ENCODE measurements at regions not wholly inside any gene's neighbourhood (a gene's known extent, or its start where the extent isn't known, plus 50 kb on each side); places are given as distances from the start of the nearest gene placed in this dataset.

DNA sequence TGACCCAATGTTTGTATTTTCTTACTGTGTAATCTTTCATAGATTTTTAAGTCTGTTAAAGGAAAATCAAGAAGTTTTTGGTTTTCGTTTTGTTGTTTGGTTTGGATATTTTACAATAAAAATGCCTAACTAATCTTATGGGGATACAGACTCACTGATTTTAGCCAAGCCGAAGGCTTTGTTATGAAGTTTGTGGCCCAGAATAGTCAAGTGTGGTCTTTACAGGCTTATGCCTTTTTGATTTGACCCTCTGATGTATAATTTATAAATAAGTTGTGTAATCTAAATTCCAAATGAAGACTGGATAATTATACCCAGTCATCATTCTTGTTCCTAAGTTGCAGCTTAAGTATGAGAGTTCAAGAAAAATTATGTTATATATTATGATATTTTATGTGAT is 739.3 kb downstream of the ADGRL2 start:
- Mint-ChIP-seq H3K4me1 (peaks cover 0 to 2% (median 0%) of the 10 kb centered on the region in 7 donors), H3K27me3 (no peaks in the 10 kb centered on the region), H3K36me3 (no peaks in the 10 kb centered on the region), H3K4me3 (no peak overlapping the region), H3K9me3 (peaks cover 0 to 25% (median 5%) of the 10 kb centered on the region in 11 donors), H3K27ac (no peak overlapping the region)
- Histone ChIP-seq H3K4me1 (ENCODE audit: control insufficient read depth in 2 of 2, insufficient read depth in 2 of 2, low read length in 2 of 2) (no peaks in the 10 kb centered on the region), H3K9me3 (ENCODE audit: control insufficient read depth in 2 of 3, low read length in 3 of 3) (no peaks in the 10 kb centered on the region), H3K4me3 (ENCODE audit: low read length) (no peak overlapping the region), H3K27me3 (ENCODE audit: control insufficient read depth in 2 of 2, insufficient read depth in 2 of 2, low read length in 2 of 2) (no peaks in the 10 kb centered on the region), H3K36me3 (ENCODE audit: control insufficient read depth in 2 of 3, insufficient read depth in 3 of 3, low read length in 3 of 3) (no peaks in the 10 kb centered on the region), H3K27ac (ENCODE audit: low read depth, low read length) (no peak overlapping the region)
- ChIA-PET POLR2A (no interaction called here), CTCF (no interaction called here)
- ATAC-seq, result no peak
- intact Hi-C loops (cut with micrococcal nuclease), result no loop called here
- no peak for DNase-seq

DNA sequence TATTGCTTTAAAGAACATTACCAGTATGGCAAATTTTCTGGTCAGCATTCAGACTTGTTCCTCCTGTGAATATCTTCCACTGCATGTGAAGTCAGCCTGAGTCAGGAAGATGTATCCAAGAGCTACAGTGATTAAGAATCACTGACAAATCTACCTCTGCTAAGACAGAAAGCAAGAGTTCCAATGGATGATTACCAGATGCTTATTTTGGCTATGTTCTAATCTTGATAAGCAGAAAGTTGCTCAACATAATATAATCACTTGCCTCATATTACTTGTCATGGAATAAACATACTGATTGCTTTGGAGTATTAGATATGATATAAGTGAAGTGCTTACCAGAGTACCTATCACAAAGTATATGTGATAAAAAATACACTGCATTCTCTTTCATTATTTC is 738.1 kb downstream of the ADGRL2 start:
- no peak overlapping the region for H3K27ac ChIP-seq (ENCODE audit: low read depth, low read length)
- ChIA-PET CTCF (no interaction called here), POLR2A (no interaction called here)
- H3K27me3 ChIP-seq (ENCODE audit: control insufficient read depth in 2 of 2, insufficient read depth in 2 of 2, low read length in 2 of 2), result no peaks in the 10 kb centered on the region
- H3K4me1 Mint-ChIP-seq, result peaks cover 0 to 2% (median 0%) of the 10 kb centered on the region in 7 donors
- no peaks in the 10 kb centered on the region for H3K36me3 Mint-ChIP-seq
- no peak for ATAC-seq
- no peak overlapping the region for H3K4me3 ChIP-seq (ENCODE audit: low read length)
- H3K9me3 Mint-ChIP-seq, result peaks cover 0 to 25% (median 5%) of the 10 kb centered on the region in 11 donors
- H3K27ac Mint-ChIP-seq, result no peak overlapping the region
- intact Hi-C loops (cut with micrococcal nuclease), result no loop called here
- no peaks in the 10 kb centered on the region for H3K36me3 ChIP-seq (ENCODE audit: control insufficient read depth in 2 of 3, insufficient read depth in 3 of 3, low read length in 3 of 3)
- H3K27me3 Mint-ChIP-seq, result no peaks in the 10 kb centered on the region
- H3K4me1 ChIP-seq (ENCODE audit: control insufficient read depth in 2 of 2, insufficient read depth in 2 of 2, low read length in 2 of 2), result no peaks in the 10 kb centered on the region
- no peak for DNase-seq
- no peaks in the 10 kb centered on the region for H3K9me3 ChIP-seq (ENCODE audit: control insufficient read depth in 2 of 3, low read length in 3 of 3)
- H3K4me3 Mint-ChIP-seq, result no peak overlapping the region

DNA sequence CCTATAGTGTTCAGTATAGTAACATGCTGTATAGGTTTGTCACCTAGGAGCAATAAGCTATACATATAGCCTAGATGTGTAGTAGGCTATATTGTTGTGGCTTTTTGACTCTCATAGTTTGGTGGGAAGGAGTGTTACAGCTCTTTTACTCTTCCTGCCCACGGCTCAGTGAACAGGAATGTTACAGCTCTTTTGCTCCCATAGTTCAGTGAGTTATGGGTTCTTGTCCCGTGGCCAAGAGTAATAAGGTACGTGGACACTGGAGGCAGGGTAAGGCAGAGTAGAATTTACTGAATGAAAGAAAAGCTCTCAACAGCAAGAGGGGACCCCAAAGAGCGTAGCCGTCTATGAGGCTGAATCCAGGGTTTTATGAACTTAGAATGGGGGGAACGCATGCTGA is 734.3 kb downstream of the ADGRL2 start:
- no peaks in the 10 kb centered on the region for H3K36me3 ChIP-seq (ENCODE audit: control insufficient read depth in 2 of 3, insufficient read depth in 3 of 3, low read length in 3 of 3)
- H3K27ac ChIP-seq (ENCODE audit: low read depth, low read length), result no peak overlapping the region
- DNase-seq (no peak), ATAC-seq (no peak)
- no peak overlapping the region for H3K4me3 ChIP-seq (ENCODE audit: low read length)
- no peaks in the 10 kb centered on the region for H3K4me1 ChIP-seq (ENCODE audit: control insufficient read depth in 2 of 2, insufficient read depth in 2 of 2, low read length in 2 of 2)
- CTCF ChIA-PET, result no interaction called here
- Mint-ChIP-seq H3K4me3 (no peak overlapping the region), H3K27ac (no peak overlapping the region), H3K9me3 (peaks cover 0 to 9% (median 2%) of the 10 kb centered on the region in 11 donors), H3K27me3 (no peaks in the 10 kb centered on the region), H3K4me1 (no peaks in the 10 kb centered on the region), H3K36me3 (no peaks in the 10 kb centered on the region)
- H3K9me3 ChIP-seq (ENCODE audit: control insufficient read depth in 2 of 3, low read length in 3 of 3), result no peaks in the 10 kb centered on the region
- no peaks in the 10 kb centered on the region for H3K27me3 ChIP-seq (ENCODE audit: control insufficient read depth in 2 of 2, insufficient read depth in 2 of 2, low read length in 2 of 2)
- intact Hi-C loops (cut with micrococcal nuclease), result no loop called here
- POLR2A ChIA-PET, result no interaction called here

DNA sequence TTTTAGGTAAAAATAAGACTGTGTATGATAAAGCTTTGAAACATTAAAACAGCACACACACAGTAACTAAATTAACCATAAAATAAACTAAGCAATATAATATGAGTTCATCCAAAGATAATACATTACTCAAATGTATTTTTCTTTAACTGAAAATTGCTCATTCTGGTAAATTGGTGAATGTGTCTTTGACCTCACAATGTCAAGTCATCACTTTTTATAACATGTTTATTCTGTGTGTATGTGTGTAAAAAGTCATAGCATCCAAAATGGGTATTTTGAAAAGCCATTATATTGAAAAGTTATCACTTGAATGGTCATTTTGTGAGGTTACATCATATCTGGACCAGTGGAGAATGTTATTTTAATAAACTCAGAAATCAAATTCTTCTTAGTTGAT is 724.6 kb downstream of the ADGRL2 start:
- ChIA-PET POLR2A (no interaction called here), CTCF (no interaction called here)
- intact Hi-C loops (cut with micrococcal nuclease), result no loop called here
- Mint-ChIP-seq H3K27me3 (no peaks in the 10 kb centered on the region), H3K9me3 (peaks cover 0 to 6% (median 0%) of the 10 kb centered on the region in 11 donors), H3K27ac (no peak overlapping the region), H3K4me3 (no peak overlapping the region), H3K4me1 (no peaks in the 10 kb centered on the region), H3K36me3 (no peaks in the 10 kb centered on the region)
- no peaks in the 10 kb centered on the region for H3K9me3 ChIP-seq (ENCODE audit: control insufficient read depth in 2 of 3, low read length in 3 of 3)
- no peak overlapping the region for H3K4me3 ChIP-seq (ENCODE audit: low read length)
- no peaks in the 10 kb centered on the region for H3K36me3 ChIP-seq (ENCODE audit: control insufficient read depth in 2 of 3, insufficient read depth in 3 of 3, low read length in 3 of 3)
- H3K27ac ChIP-seq (ENCODE audit: low read depth, low read length), result no peak overlapping the region
- ATAC-seq, result no peak
- no peaks in the 10 kb centered on the region for H3K4me1 ChIP-seq (ENCODE audit: control insufficient read depth in 2 of 2, insufficient read depth in 2 of 2, low read length in 2 of 2)
- no peaks in the 10 kb centered on the region for H3K27me3 ChIP-seq (ENCODE audit: control insufficient read depth in 2 of 2, insufficient read depth in 2 of 2, low read length in 2 of 2)
- no peak for DNase-seq

DNA sequence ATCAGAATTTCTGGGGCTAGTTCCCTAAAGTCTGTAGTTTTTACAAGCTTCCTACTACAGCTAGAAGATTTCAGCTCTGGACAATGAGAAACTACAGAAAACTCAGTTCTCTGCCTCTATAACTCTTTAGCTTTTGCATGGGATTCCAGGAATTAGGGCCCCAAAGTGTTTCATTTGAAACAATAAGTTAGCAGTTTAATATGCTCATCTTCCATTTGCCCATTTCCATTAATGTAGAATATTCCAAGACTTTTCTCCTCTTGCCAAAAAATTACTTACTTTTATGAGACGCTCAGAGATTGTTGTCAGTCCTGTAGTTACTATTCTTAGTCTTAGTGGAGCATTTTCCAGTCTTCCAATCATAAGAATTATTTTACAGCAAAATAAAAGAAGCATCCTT is 719.9 kb downstream of the ADGRL2 start:
- intact Hi-C loops (cut with micrococcal nuclease), result no loop called here
- Mint-ChIP-seq H3K4me3 (no peak overlapping the region), H3K27me3 (peaks cover 0 to 4% (median 0%) of the 10 kb centered on the region in 5 donors), H3K9me3 (no peaks in the 10 kb centered on the region), H3K4me1 (no peaks in the 10 kb centered on the region), H3K36me3 (no peaks in the 10 kb centered on the region), H3K27ac (no peak overlapping the region)
- Histone ChIP-seq H3K4me3 (ENCODE audit: low read length) (no peak overlapping the region), H3K36me3 (ENCODE audit: control insufficient read depth in 2 of 3, insufficient read depth in 3 of 3, low read length in 3 of 3) (no peaks in the 10 kb centered on the region), H3K4me1 (ENCODE audit: control insufficient read depth in 2 of 2, insufficient read depth in 2 of 2, low read length in 2 of 2) (no peaks in the 10 kb centered on the region), H3K27ac (ENCODE audit: low read depth, low read length) (no peak overlapping the region), H3K27me3 (ENCODE audit: control insufficient read depth in 2 of 2, insufficient read depth in 2 of 2, low read length in 2 of 2) (no peaks in the 10 kb centered on the region), H3K9me3 (ENCODE audit: control insufficient read depth in 2 of 3, low read length in 3 of 3) (no peaks in the 10 kb centered on the region)
- ChIA-PET CTCF (no interaction called here), POLR2A (no interaction called here)
- ATAC-seq, result no peak
- DNase-seq, result no peak

DNA sequence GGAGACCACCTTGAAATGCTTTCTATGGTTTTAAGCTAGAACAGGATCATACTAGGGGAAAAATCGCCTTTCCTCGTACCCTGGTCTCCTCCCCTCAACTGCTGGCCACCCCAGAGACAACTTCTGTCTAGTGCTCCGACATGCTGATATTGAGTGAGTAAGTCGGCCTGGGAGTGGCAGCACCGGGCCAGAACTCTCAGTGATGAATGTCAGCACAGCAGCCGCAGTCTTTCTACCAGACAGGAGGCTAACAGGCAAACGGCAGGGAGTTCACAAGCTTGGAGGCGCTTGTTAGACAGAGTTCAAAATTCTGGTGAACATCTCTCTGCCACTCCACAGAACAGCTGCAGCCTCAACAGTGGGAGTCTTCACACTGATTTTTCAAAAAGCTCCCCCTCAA is 716.9 kb downstream of the ADGRL2 start:
- H3K36me3 Mint-ChIP-seq, result no peaks in the 10 kb centered on the region
- H3K4me3 ChIP-seq (ENCODE audit: low read length), result no peak overlapping the region
- no peaks in the 10 kb centered on the region for H3K4me1 ChIP-seq (ENCODE audit: control insufficient read depth in 2 of 2, insufficient read depth in 2 of 2, low read length in 2 of 2)
- ATAC-seq (no peak), DNase-seq (no peak)
- peaks cover 0 to 4% (median 0%) of the 10 kb centered on the region in 5 donors for H3K27me3 Mint-ChIP-seq
- H3K9me3 ChIP-seq (ENCODE audit: control insufficient read depth in 2 of 3, low read length in 3 of 3), result no peaks in the 10 kb centered on the region
- no peak overlapping the region for H3K4me3 Mint-ChIP-seq
- no peak overlapping the region for H3K27ac Mint-ChIP-seq
- no peaks in the 10 kb centered on the region for H3K27me3 ChIP-seq (ENCODE audit: control insufficient read depth in 2 of 2, insufficient read depth in 2 of 2, low read length in 2 of 2)
- peaks cover 0 to 3% (median 0%) of the 10 kb centered on the region in 11 donors for H3K9me3 Mint-ChIP-seq
- POLR2A ChIA-PET, result no interaction called here
- H3K36me3 ChIP-seq (ENCODE audit: control insufficient read depth in 2 of 3, insufficient read depth in 3 of 3, low read length in 3 of 3), result no peaks in the 10 kb centered on the region
- CTCF ChIA-PET, result no interaction called here
- H3K4me1 Mint-ChIP-seq, result no peaks in the 10 kb centered on the region
- no peak overlapping the region for H3K27ac ChIP-seq (ENCODE audit: low read depth, low read length)
- intact Hi-C loops (cut with micrococcal nuclease), result no loop called here

DNA sequence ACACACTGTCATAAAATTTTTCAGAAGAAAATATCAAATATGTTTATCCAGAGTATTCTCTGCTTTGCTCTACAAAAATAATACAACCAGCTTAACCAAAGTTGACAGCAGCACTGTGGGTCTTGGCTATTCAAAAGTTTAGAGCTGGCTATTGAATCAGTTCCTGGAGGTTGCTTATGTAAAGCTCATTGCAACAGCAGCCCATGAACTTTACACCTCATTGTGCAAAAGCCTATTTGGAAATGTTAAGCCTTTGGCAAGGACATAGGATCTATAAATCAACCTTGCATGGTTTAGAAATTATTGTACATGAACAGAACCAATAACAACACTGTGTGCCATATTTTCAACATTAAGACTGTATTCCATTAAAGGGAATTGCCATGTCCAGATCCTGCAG is 714.9 kb downstream of the ADGRL2 start:
- no peaks in the 10 kb centered on the region for H3K36me3 Mint-ChIP-seq
- H3K4me3 Mint-ChIP-seq, result no peak overlapping the region
- ATAC-seq (no peak), DNase-seq (no peak)
- peaks cover 0 to 3% (median 0%) of the 10 kb centered on the region in 11 donors for H3K9me3 Mint-ChIP-seq
- Histone ChIP-seq H3K4me3 (ENCODE audit: low read length) (no peak overlapping the region), H3K36me3 (ENCODE audit: control insufficient read depth in 2 of 3, insufficient read depth in 3 of 3, low read length in 3 of 3) (no peaks in the 10 kb centered on the region), H3K27ac (ENCODE audit: low read depth, low read length) (no peak overlapping the region), H3K27me3 (ENCODE audit: control insufficient read depth in 2 of 2, insufficient read depth in 2 of 2, low read length in 2 of 2) (no peaks in the 10 kb centered on the region), H3K9me3 (ENCODE audit: control insufficient read depth in 2 of 3, low read length in 3 of 3) (no peaks in the 10 kb centered on the region), H3K4me1 (ENCODE audit: control insufficient read depth in 2 of 2, insufficient read depth in 2 of 2, low read length in 2 of 2) (no peaks in the 10 kb centered on the region)
- no peak overlapping the region for H3K27ac Mint-ChIP-seq
- ChIA-PET CTCF (no interaction called here), POLR2A (no interaction called here)
- H3K27me3 Mint-ChIP-seq, result peaks cover 0 to 4% (median 0%) of the 10 kb centered on the region in 5 donors
- no peaks in the 10 kb centered on the region for H3K4me1 Mint-ChIP-seq
- intact Hi-C loops (cut with micrococcal nuclease), result no loop called here
